Heart left ventricle (tissue), 13 donors: ENCODE measurements at regions not wholly inside any gene's neighbourhood (a gene's known extent, or its start where the extent isn't known, plus 50 kb on each side); places are given as distances from the start of the nearest gene placed in this dataset.

ENCODE experiments used
- CTCF ChIP-seq, 12 donors: fragments of 200-600 bp; sonication (generic) in 4 of 12; IDR thresholded peaks; one replicate each; pipeline versions ENCODE4 v1.5.0 to v1.8.0; 2018 to 2022; ENCODE audit warnings: antibody characterized with exemption in 12 of 12, mild to moderate bottlenecking in 5 of 12
- POLR2A ChIP-seq, 2 donors: fragments of 450-650 bp; IDR thresholded peaks; one replicate each; pipeline ENCODE4 v1.6.1; 2017; ENCODE audit warnings: antibody characterized with exemption in 2 of 2, mild to moderate bottlenecking in 2 of 2, moderate library complexity in 2 of 2
- donor health status: ischemic (EF 13 %, LVEDD 7.1; RV severe dilation, severe dysfunction).
- donor health status: DM: no; HTN: yes; CAD: no.
- donor health status: DM: no; HTN: no; CAD: no.
- donor health status: ischemic (EF 25% LVEDD 6.9; RV normal size, moderate dysfunction).
- donor health status: ischemic (EF 25% LVEDD 5.7; RV mildly dilated, moderate dysfunction).
- donor health status: ischemic (EF 35%, LVEDD 5.7; RV mildly dilated, moderate dysfunction).
- donor health status: nonischemic (EF 11% LVEDD 7.7; RV severe dilation, severe dysfunction).
- donor health status: DM: yes; HTN: yes; CAD: no.
- donor health status: PGD.
- donor health status: ischemic (EF 29% LVEDD 5.4; RV normal size, mild dysfunction).
- donor health status: nonischemic (EF 23%, LVEDD 6.1; RV moderate dilation, normal function).

GRCh38 chr10:31605426-31605825 lies 286.4 kb downstream of the ZEB1 start:
- no peak for TF ChIP-seq CTCF (IDR thresholded peaks at IDR 0.05)
- no peak for TF ChIP-seq POLR2A (IDR thresholded peaks at IDR 0.05)
